SK-N-SH (cell line): ENCODE measurements at regions not wholly inside any gene's neighbourhood (a gene's known extent, or its start where the extent isn't known, plus 50 kb on each side); places are given as distances from the start of the nearest gene placed in this dataset.

Experiments
- CTCF ChIA-PET: fragments of 300-600, 350-600 bp; formaldehyde crosslinking; extraction: SDS; loops from one replicate; lab custom pipeline; 2021; lab: Yijun Ruan, JAX
- POLR2A ChIA-PET: fragments of 350-600 bp; sonication (Branson Sonifier 250); formaldehyde crosslinking; extraction: SDS; loops from one replicate; lab custom pipeline; 2020; ENCODE audit warnings: antibody characterized with exemption, inconsistent platforms; lab: Yijun Ruan, JAX
- DNase-seq: peaks from one replicate; pipeline ENCODE4 v3.0.0; 2012
- H2AFZ ChIP-seq: fragments of 200-600 bp; sonication (generic); 2 replicates; pipeline ENCODE4 v1.8.1; 2016; ENCODE audit warnings: antibody characterized with exemption, mild to moderate bottlenecking, low read depth
- H3F3A ChIP-seq: fragments of 200-600 bp; sonication (generic); replicated peaks from 2 replicates; pipeline ENCODE3; 2016; ENCODE audit warnings: antibody characterized with exemption, mild to moderate bottlenecking; ENCODE audit not compliant: insufficient read depth
- H3K27ac ChIP-seq, 2 experiments: fragments of 200-500 bp in 1 of 2; fragments of 200-600 bp in 1 of 2; sonication (Bioruptor generic) in 1 of 2; sonication (generic), shearing (Covaris generic) in 1 of 2; 2 replicates each; pipeline versions ENCODE4 v1.5.1 to v1.6.1; 2014 to 2016; ENCODE audit warnings: low read depth in 2 of 2, inconsistent platforms in 1 of 2, low read length in 1 of 2, mild to moderate bottlenecking in 1 of 2, mixed read lengths in 1 of 2
- H3K27me3 ChIP-seq: fragments of 200-600 bp; sonication (generic), shearing (Covaris generic); 2 replicates; pipeline ENCODE4 v1.6.1; 2016; ENCODE audit warnings: mixed run types; ENCODE audit not compliant: insufficient read depth
- H3K36me3 ChIP-seq, 2 experiments: fragments of 200-500 bp in 1 of 2; fragments of 200-600 bp in 1 of 2; sonication (Bioruptor generic) in 1 of 2; sonication (generic) in 1 of 2; replicated peaks in 1 of 2; 2 replicates each; pipeline versions ENCODE3 to v1.5.1; 2014 to 2016; ENCODE audit warnings: low read length in 1 of 2, mild to moderate bottlenecking in 1 of 2; ENCODE audit not compliant: insufficient read depth in 2 of 2, control insufficient read depth in 1 of 2
- H3K4me1 ChIP-seq, 2 experiments: fragments of 200-500 bp in 1 of 2; fragments of 200-600 bp in 1 of 2; sonication (Bioruptor generic) in 1 of 2; sonication (generic), shearing (Covaris generic) in 1 of 2; 2 replicates each; pipeline versions ENCODE4 v1.5.1 to v1.6.1; 2014 to 2016; ENCODE audit warnings: low read depth in 1 of 2, low read length in 1 of 2, mixed run types in 1 of 2; ENCODE audit not compliant: insufficient read depth in 2 of 2, control insufficient read depth in 1 of 2
- H3K4me2 ChIP-seq: fragments of 200-600 bp; sonication (generic), shearing (Covaris generic); 2 replicates; pipeline ENCODE4 v1.6.1; 2017; ENCODE audit warnings: mixed run types
- H3K4me3 ChIP-seq, 2 experiments: fragments of 200-500 bp in 1 of 2; fragments of 200-600 bp in 1 of 2; sonication (Bioruptor generic) in 1 of 2; sonication (generic), shearing (Covaris generic) in 1 of 2; 2 replicates each; pipeline versions ENCODE4 v1.5.1 to v1.8.1; 2014 to 2016; ENCODE audit warnings: low read depth in 2 of 2, inconsistent platforms in 1 of 2, low read length in 1 of 2, mild to moderate bottlenecking in 1 of 2, mixed read lengths in 1 of 2, moderate library complexity in 1 of 2
- H3K79me2 ChIP-seq: fragments of 200-600 bp; sonication (generic); 2 replicates; pipeline ENCODE4 v1.8.1; 2017; ENCODE audit warnings: mild to moderate bottlenecking; ENCODE audit not compliant: insufficient read depth
- H3K9ac ChIP-seq: fragments of 200-600 bp; sonication (generic); 2 replicates; pipeline ENCODE4 v1.6.1; 2017; ENCODE audit warnings: mixed run types
- H3K9me2 ChIP-seq: fragments of 200-600 bp; sonication (generic); 2 replicates; pipeline ENCODE4 v1.6.1; 2017; ENCODE audit warnings: mixed run types
- H3K9me3 ChIP-seq: fragments of 200-600 bp; sonication (generic); 2 replicates; pipeline ENCODE4 v1.6.1; 2017; ENCODE audit warnings: mixed run types, mild to moderate bottlenecking, moderate library complexity
- H4K20me1 ChIP-seq: fragments of 200-600 bp; sonication (generic); 2 replicates; pipeline ENCODE4 v1.6.1; 2017; ENCODE audit warnings: mild to moderate bottlenecking, mixed run types; ENCODE audit not compliant: insufficient read depth
- CHD2 ChIP-seq: fragments of 150-350 bp; IDR thresholded peaks from 2 replicates; pipeline ENCODE4 v1.6.1; 2018; ENCODE audit warnings: low read length; ENCODE audit not compliant: partially characterized antibody
- CTCF ChIP-seq: fragments of 200-600 bp; sonication (generic); IDR thresholded peaks from 2 replicates; pipeline ENCODE4 v1.6.1; 2017; ENCODE audit warnings: antibody characterized with exemption, mild to moderate bottlenecking, moderate library complexity
- ELF1 ChIP-seq: IDR thresholded peaks from 2 replicates; pipeline ENCODE4 v1.4.0; 2012
- EZH2phosphoT487 ChIP-seq: fragments of 200-600 bp; sonication (generic); IDR thresholded peaks from 2 replicates; pipeline ENCODE4 v1.6.1; 2017; ENCODE audit warnings: low read depth, mixed run types, mild to moderate bottlenecking, antibody characterized with exemption, moderate library complexity, borderline replicate concordance
- GABPA ChIP-seq: IDR thresholded peaks from 2 replicates; pipeline ENCODE4 v1.4.0; 2012; ENCODE audit warnings: low read depth, mild to moderate bottlenecking
- JUND ChIP-seq: IDR thresholded peaks from 2 replicates; pipeline ENCODE4 v1.4.0; 2012
- MAX ChIP-seq: IDR thresholded peaks from 2 replicates; pipeline ENCODE4 v1.4.0; 2012; ENCODE audit warnings: low read depth
- MEF2A ChIP-seq: IDR thresholded peaks from 2 replicates; pipeline ENCODE4 v1.4.0; 2012; ENCODE audit warnings: low read depth, borderline replicate concordance
- PBX3 ChIP-seq: IDR thresholded peaks from 2 replicates; pipeline ENCODE4; 2012
- POLR2AphosphoS5 ChIP-seq: IDR thresholded peaks from 2 replicates; pipeline ENCODE4 v1.6.1; 2012; ENCODE audit warnings: low read depth, low read length
- RAD21 ChIP-seq: IDR thresholded peaks from 2 replicates; pipeline ENCODE4 v1.6.1; 2012; ENCODE audit warnings: mild to moderate bottlenecking, low read length
- RFX5 ChIP-seq: IDR thresholded peaks from 2 replicates; pipeline ENCODE4 v1.6.1; 2012; ENCODE audit warnings: mild to moderate bottlenecking, improper control_type of control experiment, low read length
- SMC3 ChIP-seq: IDR thresholded peaks from 2 replicates; pipeline ENCODE4 v1.6.1; 2012; ENCODE audit warnings: low read depth, low read length, improper control_type of control experiment
- TAF1 ChIP-seq: IDR thresholded peaks from 2 replicates; pipeline ENCODE4 v1.6.1; 2012; ENCODE audit warnings: low read depth, mild to moderate bottlenecking, low read length, moderate library complexity, borderline replicate concordance
- TCF12 ChIP-seq: IDR thresholded peaks from 2 replicates; pipeline ENCODE4 v1.4.0; 2012
- USF1 ChIP-seq: IDR thresholded peaks from 2 replicates; pipeline ENCODE4 v1.4.0; 2012; ENCODE audit warnings: low read depth, borderline replicate concordance
- USF2 ChIP-seq: fragments of 150-350 bp; IDR thresholded peaks from 2 replicates; pipeline ENCODE4 v1.6.1; 2017; ENCODE audit warnings: antibody characterized with exemption, low read length, low read depth, borderline replicate concordance
- YY1 ChIP-seq: IDR thresholded peaks from 2 replicates; pipeline ENCODE4 v1.4.0; 2012; ENCODE audit warnings: low read depth, mild to moderate bottlenecking
- ZBTB33 ChIP-seq: IDR thresholded peaks from 2 replicates; pipeline ENCODE4 v1.4.0; 2012; ENCODE audit warnings: low read depth, borderline replicate concordance
- WGBS: methylation state at CpG from one replicate; pipeline ENCODE4 v1.1.6; 2017; ENCODE audit warnings: low lambda C conversion rate; 5-methylcytosine and 5-hydroxymethylcytosine counted together

GRCh38 chr11:23961503-23962338 is 535.1 kb upstream of the LUZP2 start:
- no peaks in the 10 kb centered on the region for H4K20me1 ChIP-seq
- H3K27me3 ChIP-seq: no peaks in the 10 kb centered on the region
- no peak overlapping the region for H3K4me2 ChIP-seq
- no peak overlapping the region for H3K9ac ChIP-seq
- ChIA-PET CTCF (interaction anchor here (0.6 to 0.7 kb wide), 2 partner anchors 9 to 897 kb away, joined by 3 read pairs; no protein-coding TSS in a partner anchor), POLR2A (no interaction called here)
- H3F3A ChIP-seq: no peaks in the 10 kb centered on the region
- no peaks in the 10 kb centered on the region for H3K9me2 ChIP-seq
- H3K36me3 ChIP-seq: no peaks in the 10 kb centered on the region
- H3K4me3 ChIP-seq: no peak overlapping the region
- H2AFZ ChIP-seq: no peak overlapping the region
- no peaks in the 10 kb centered on the region for H3K9me3 ChIP-seq
- no peaks in the 10 kb centered on the region for H3K79me2 ChIP-seq
- no peak for TF ChIP-seq POLR2AphosphoS5
- no peak for TF ChIP-seq TAF1
- TF ChIP-seq ZBTB33: no peak
- TF ChIP-seq EZH2phosphoT487: no peak
- no peak for TF ChIP-seq MEF2A
- TF ChIP-seq TCF12: no peak
- TF ChIP-seq RAD21: no peak
- no peak for TF ChIP-seq ELF1
- no peak for TF ChIP-seq USF1
- no peak for TF ChIP-seq USF2
- no peak for TF ChIP-seq JUND
- no peak for TF ChIP-seq CHD2
- no peak for TF ChIP-seq PBX3
- no peak for TF ChIP-seq RFX5
- no peak for TF ChIP-seq GABPA
- no peak for TF ChIP-seq YY1
- TF ChIP-seq SMC3: no peak
- no peak for TF ChIP-seq CTCF
- no peak for TF ChIP-seq MAX
- no peak for DNase-seq
- no peaks in the 10 kb centered on the region for H3K4me1 ChIP-seq
- H3K27ac ChIP-seq: no peak overlapping the region
- WGBS: 79% methylated on average over 10 of the region's 20 CpGs
